DND-41 (cell line): ENCODE measurements at regions not wholly inside any gene's neighbourhood (a gene's known extent, or its start where the extent isn't known, plus 50 kb on each side); places are given as distances from the start of the nearest gene placed in this dataset.

Experiments used
- ATAC-seq: fragments of 200-7000 bp; cut with Tn5 transposase; 3 replicates; pipeline ENCODE4 v1.9.1; 2021; ENCODE audit warnings: low read depth; ENCODE audit not compliant: insufficient read depth
- DNase-seq: peaks from one replicate; pipeline ENCODE4 v3.0.0-alpha.2; 2020
- H2AFZ ChIP-seq: 2 replicates; pipeline ENCODE4 v1.6.0; 2012; ENCODE audit warnings: low read depth, low read length
- H3K27ac ChIP-seq: 2 replicates; pipeline ENCODE4 v1.5.1; 2012; ENCODE audit warnings: low read length, inconsistent platforms
- H3K27me3 ChIP-seq: fragments of 200-600 bp; sonication (generic); 2 replicates; pipeline ENCODE4 v1.6.0; 2012; ENCODE audit warnings: low read length, mild to moderate bottlenecking, inconsistent platforms; ENCODE audit not compliant: insufficient read depth, poor library complexity
- H3K36me3 ChIP-seq: 2 replicates; pipeline ENCODE4 v1.5.1; 2012; ENCODE audit warnings: low read length, inconsistent platforms; ENCODE audit not compliant: insufficient read depth
- H3K4me1 ChIP-seq: 2 replicates; pipeline ENCODE4 v1.5.1; 2012; ENCODE audit warnings: mild to moderate bottlenecking, low read length; ENCODE audit not compliant: insufficient read depth
- H3K4me2 ChIP-seq: 2 replicates; pipeline ENCODE4 v1.6.0; 2012; ENCODE audit warnings: mild to moderate bottlenecking, moderate library complexity, low read length, inconsistent platforms; ENCODE audit not compliant: insufficient read depth
- H3K4me3 ChIP-seq, 2 experiments: fragments of 200-600 bp in 1 of 2; shearing (Covaris generic) in 1 of 2; 2 replicates each; pipeline ENCODE4 v1.5.1; 2012 to 2016; ENCODE audit warnings: inconsistent platforms in 2 of 2, low read length in 2 of 2, mild to moderate bottlenecking in 2 of 2, low read depth in 1 of 2, moderate library complexity in 1 of 2
- H3K79me2 ChIP-seq: 2 replicates; pipeline ENCODE4 v1.6.0; 2012; ENCODE audit warnings: low read length, inconsistent platforms; ENCODE audit not compliant: insufficient read depth
- H3K9ac ChIP-seq: 2 replicates; pipeline ENCODE4 v1.6.0; 2012; ENCODE audit warnings: low read depth, mild to moderate bottlenecking, inconsistent platforms, low read length, moderate library complexity
- H3K9me3 ChIP-seq: 2 replicates; pipeline ENCODE4 v1.5.1; 2012; ENCODE audit warnings: low read length, moderate library complexity, mild to moderate bottlenecking, inconsistent platforms; ENCODE audit not compliant: insufficient read depth, severe bottlenecking
- H4K20me1 ChIP-seq: 2 replicates; pipeline ENCODE4 v1.6.0; 2012; ENCODE audit warnings: low read length; ENCODE audit not compliant: insufficient read depth
- CTCF ChIP-seq: IDR thresholded peaks from 2 replicates; pipeline ENCODE4 v1.5.1; 2012; ENCODE audit warnings: borderline replicate concordance, low read length, moderate library complexity, mild to moderate bottlenecking; ENCODE audit not compliant: poor library complexity, severe bottlenecking; ENCODE audit errors: extremely low read depth
- EZH2 ChIP-seq: IDR thresholded peaks from 3 replicates; pipeline ENCODE4 v1.6.1; 2012; ENCODE audit warnings: borderline replicate concordance, low read depth, mild to moderate bottlenecking, moderate library complexity, low read length, inconsistent platforms; ENCODE audit not compliant: severe bottlenecking

DNA sequence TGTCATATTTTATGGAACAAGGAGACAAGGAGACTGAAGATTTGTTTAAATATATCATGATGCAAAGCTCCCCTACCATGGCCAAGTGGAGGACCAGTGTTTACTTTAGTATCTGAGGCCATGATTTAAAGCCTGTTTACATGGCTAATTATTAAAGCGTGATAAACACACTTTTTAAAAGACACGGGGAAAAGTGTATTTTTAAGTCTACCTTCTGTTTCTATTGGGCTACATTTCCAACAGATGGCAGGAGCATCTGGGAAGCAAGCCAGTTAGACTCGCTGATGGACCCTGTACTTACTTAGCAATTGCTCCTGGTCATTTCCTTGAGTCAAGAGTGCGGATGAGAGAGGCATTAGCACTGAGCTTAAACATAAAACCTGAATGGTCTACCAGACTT, 480.3 kb upstream of the SEMA6A start:
- no peak for DNase-seq
- Histone ChIP-seq H3K9me3 (no peaks in the 10 kb centered on the region), H3K4me2 (no peak overlapping the region), H3K4me1 (no peaks in the 10 kb centered on the region), H3K79me2 (no peaks in the 10 kb centered on the region), H4K20me1 (no peaks in the 10 kb centered on the region), H3K9ac (no peak overlapping the region), H2AFZ (no peak overlapping the region), H3K36me3 (no peaks in the 10 kb centered on the region), H3K27me3 (no peaks in the 10 kb centered on the region), H3K4me3 (no peak overlapping the region), H3K27ac (no peak overlapping the region)
- TF ChIP-seq CTCF: no peak
- TF ChIP-seq EZH2: no peak
- ATAC-seq: no peak

DNA sequence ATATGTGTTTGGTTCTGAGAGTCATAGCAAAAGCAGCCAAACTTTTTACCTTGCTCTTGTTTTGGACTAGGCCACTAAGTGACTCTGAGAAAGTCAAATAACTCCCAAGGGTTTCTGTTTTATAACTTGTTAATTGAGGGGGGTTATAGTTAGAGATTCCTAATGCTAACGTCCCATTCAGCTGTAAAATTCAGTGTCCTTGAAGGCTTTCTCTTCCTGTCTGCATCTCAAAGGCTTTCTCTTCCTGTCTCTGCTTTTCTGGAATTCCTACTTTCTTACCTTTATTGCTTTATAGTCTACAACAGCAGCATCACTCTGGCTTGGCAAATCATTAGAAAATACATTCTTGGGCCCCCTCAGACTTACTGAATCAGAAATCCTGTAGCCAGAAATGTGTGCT, 479.5 kb upstream of the SEMA6A start:
- TF ChIP-seq EZH2 (no peak), CTCF (no peak)
- H3K27me3 ChIP-seq: no peaks in the 10 kb centered on the region
- H3K36me3 ChIP-seq: no peaks in the 10 kb centered on the region
- H4K20me1 ChIP-seq: no peaks in the 10 kb centered on the region
- DNase-seq (no peak), ATAC-seq (no peak)
- no peak overlapping the region for H3K9ac ChIP-seq
- H3K9me3 ChIP-seq: no peaks in the 10 kb centered on the region
- H3K4me1 ChIP-seq: no peaks in the 10 kb centered on the region
- H3K4me2 ChIP-seq: no peak overlapping the region
- no peak overlapping the region for H2AFZ ChIP-seq
- no peaks in the 10 kb centered on the region for H3K79me2 ChIP-seq
- no peak overlapping the region for H3K27ac ChIP-seq
- H3K4me3 ChIP-seq: no peak overlapping the region

DNA sequence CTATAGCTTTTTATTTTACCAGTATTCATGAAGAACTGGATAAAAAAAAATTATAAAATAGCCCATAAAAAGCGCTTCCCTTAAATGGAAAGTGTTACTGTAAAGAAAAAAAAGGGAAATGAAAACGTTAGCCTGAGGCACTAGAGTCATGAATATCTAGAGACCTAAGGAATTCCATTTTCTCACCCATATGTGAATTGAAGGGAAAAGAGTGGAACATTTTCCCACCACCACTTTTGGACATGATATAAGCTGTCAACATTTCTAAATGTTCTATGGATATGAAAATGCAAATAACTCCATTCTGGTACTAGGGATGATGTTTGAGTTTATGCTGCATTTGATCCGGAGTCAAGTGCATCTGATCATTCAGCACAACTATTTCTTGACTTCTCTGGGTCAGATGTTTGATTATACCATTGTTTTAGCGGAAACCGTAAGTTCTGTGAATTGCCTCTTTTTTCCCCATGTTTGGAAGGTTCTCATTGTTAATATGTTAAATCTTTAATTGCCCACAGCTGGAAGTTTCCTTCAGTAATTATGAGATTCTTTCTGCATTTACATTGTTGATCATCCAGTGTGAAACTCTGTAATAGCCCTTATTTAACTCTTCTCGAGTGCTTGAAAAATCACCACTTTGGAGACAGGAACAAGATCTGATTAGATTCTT, 467.4 kb upstream of the SEMA6A start:
- Histone ChIP-seq H3K9me3 (no peaks in the 10 kb centered on the region), H3K4me2 (no peak overlapping the region), H3K4me3 (no peak overlapping the region), H3K36me3 (no peaks in the 10 kb centered on the region), H2AFZ (no peak overlapping the region), H3K4me1 (no peaks in the 10 kb centered on the region), H3K79me2 (no peaks in the 10 kb centered on the region), H3K9ac (no peak overlapping the region), H3K27ac (no peak overlapping the region), H4K20me1 (no peaks in the 10 kb centered on the region), H3K27me3 (no peaks in the 10 kb centered on the region)
- ATAC-seq (no peak), DNase-seq (no peak)
- TF ChIP-seq CTCF (no peak), EZH2 (no peak)

DNA sequence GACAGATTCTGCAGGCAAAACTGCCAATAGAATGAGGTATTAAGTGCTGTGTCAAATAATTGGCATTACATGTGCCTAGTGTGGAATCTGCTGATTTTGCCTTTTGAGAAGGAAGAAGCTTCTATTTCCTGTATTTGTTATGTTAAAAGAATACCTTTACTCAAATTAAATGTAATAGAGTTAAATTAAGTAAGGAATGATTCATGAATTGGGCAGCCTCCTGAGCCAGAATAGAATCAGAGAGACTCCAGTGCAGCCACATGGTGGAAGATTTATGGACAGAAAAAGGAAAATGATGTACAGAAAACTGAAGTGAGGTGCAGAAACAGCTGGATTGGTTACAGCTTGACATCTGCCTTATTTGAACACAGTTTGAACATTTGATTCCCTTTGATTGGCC, 464.4 kb upstream of the SEMA6A start:
- no peaks in the 10 kb centered on the region for H3K4me1 ChIP-seq
- no peaks in the 10 kb centered on the region for H4K20me1 ChIP-seq
- no peaks in the 10 kb centered on the region for H3K36me3 ChIP-seq
- no peak for ATAC-seq
- DNase-seq: no peak
- H3K79me2 ChIP-seq: no peaks in the 10 kb centered on the region
- no peaks in the 10 kb centered on the region for H3K27me3 ChIP-seq
- no peak for TF ChIP-seq EZH2
- TF ChIP-seq CTCF: no peak
- no peak overlapping the region for H3K27ac ChIP-seq
- no peaks in the 10 kb centered on the region for H3K9me3 ChIP-seq
- H3K9ac ChIP-seq: no peak overlapping the region
- no peak overlapping the region for H2AFZ ChIP-seq
- H3K4me2 ChIP-seq: no peak overlapping the region
- H3K4me3 ChIP-seq: no peak overlapping the region
